HL-60 (cell line): ENCODE measurements at regions not wholly inside any gene's neighbourhood (a gene's known extent, or its start where the extent isn't known, plus 50 kb on each side); places are given as distances from the start of the nearest gene placed in this dataset.

Experiments used
- DNase-seq, 2 experiments: peaks; one replicate each; pipeline ENCODE4 v3.0.0-alpha.2; 2010 to 2020; ENCODE audit warnings: low read depth in 1 of 2, low spot score in 1 of 2
- H3K27ac ChIP-seq: fragments of 250-450 bp; sonication (Bioruptor Pico); replicated peaks from 2 replicates; pipeline ENCODE4 v1.5.1; 2020; ENCODE audit warnings: mild to moderate bottlenecking, moderate library complexity
- H3K27me3 ChIP-seq: fragments of 250-450 bp; sonication (Bioruptor Pico); 2 replicates; pipeline ENCODE4 v1.5.1; 2021; ENCODE audit warnings: mild to moderate bottlenecking, moderate library complexity; ENCODE audit not compliant: insufficient read depth, poor library complexity, severe bottlenecking
- H3K4me3 ChIP-seq: replicated peaks from 2 replicates; pipeline ENCODE4 v1.5.1; 2011; ENCODE audit warnings: mild to moderate bottlenecking, control low read depth, low read length; ENCODE audit not compliant: insufficient read depth
- CTCF ChIP-seq: IDR thresholded peaks from one replicate; pipeline ENCODE4 v1.5.1; 2011; ENCODE audit warnings: low read length, control low read depth, inconsistent platforms; ENCODE audit not compliant: insufficient read depth
- GABPA ChIP-seq: IDR thresholded peaks from 2 replicates; pipeline ENCODE4 v1.6.1; 2012; ENCODE audit warnings: low read depth
- POLR2AphosphoS5 ChIP-seq: IDR thresholded peaks from 2 replicates; pipeline ENCODE4 v1.6.1; 2012; ENCODE audit warnings: low read depth
- REST ChIP-seq: IDR thresholded peaks from 2 replicates; pipeline ENCODE4 v1.6.1; 2012; ENCODE audit warnings: low read depth; ENCODE audit not compliant: insufficient replicate concordance
- SPI1 ChIP-seq: IDR thresholded peaks from 2 replicates; pipeline ENCODE4 v1.6.1; 2012; ENCODE audit warnings: low read depth, mild to moderate bottlenecking, borderline replicate concordance

- TF ChIP-seq GABPA (no peak), SPI1 (no peak), REST (no peak), POLR2AphosphoS5 (no peak), CTCF (no peak)
- no peaks in the 10 kb centered on the region for H3K27me3 ChIP-seq
Observed at GRCh38 chr10:71052708-71053107, 159.7 kb upstream of the UNC5B start.

GRCh38 chr10:71053169-71053895 is 159.0 kb upstream of the UNC5B start:
- H3K27me3 ChIP-seq: no peaks in the 10 kb centered on the region

More at GRCh38 chr10:71052708-71053107, 159.7 kb upstream of the UNC5B start:
- Histone ChIP-seq H3K27ac (no peak overlapping the region), H3K4me3 (no peak overlapping the region)
- no peak for DNase-seq

More at GRCh38 chr10:71053169-71053895, 159.0 kb upstream of the UNC5B start:
- no peak overlapping the region for H3K27ac ChIP-seq
- TF ChIP-seq SPI1: no peak
- TF ChIP-seq GABPA: no peak
- TF ChIP-seq CTCF: no peak
- TF ChIP-seq POLR2AphosphoS5: no peak
- no peak for TF ChIP-seq REST
- no peak for DNase-seq
- no peak overlapping the region for H3K4me3 ChIP-seq
